GM12864 (cell line): ENCODE measurements at regions not wholly inside any gene's neighbourhood (a gene's known extent, or its start where the extent isn't known, plus 50 kb on each side); places are given as distances from the start of the nearest gene placed in this dataset.

Experiments used
- DNase-seq: peaks from one replicate; pipeline ENCODE4 v3.0.0-alpha.2; 2011; ENCODE audit warnings: low read depth
- H3K4me3 ChIP-seq: 2 replicates; pipeline ENCODE4 v1.5.1; 2011; ENCODE audit warnings: mild to moderate bottlenecking, low read depth, low read length, control low read depth
- CTCF ChIP-seq: IDR thresholded peaks from 2 replicates; pipeline ENCODE4 v1.5.1; 2011; ENCODE audit warnings: low read depth, mild to moderate bottlenecking, moderate library complexity, low read length, control low read depth, inconsistent platforms; ENCODE audit errors: missing control alignments

DNA sequence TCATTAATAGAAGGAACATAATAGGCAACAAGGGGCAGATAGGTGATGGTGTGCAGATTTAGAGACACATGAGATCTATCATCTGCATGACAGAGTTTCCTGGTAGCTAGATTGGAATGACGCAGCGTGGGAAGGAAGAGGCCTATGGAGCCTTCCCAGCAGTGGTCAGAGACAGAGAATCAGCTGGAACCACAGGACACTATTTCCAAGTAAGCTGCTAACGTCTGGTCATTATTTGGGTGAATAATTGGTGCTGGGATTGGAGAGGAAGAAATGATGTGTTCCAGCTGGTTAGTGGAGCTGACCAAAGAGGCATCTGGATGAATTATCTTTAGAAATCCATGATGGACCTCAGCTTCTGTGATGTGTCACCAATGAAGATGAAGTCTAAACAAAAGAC lies 91.2 kb upstream of the PRR16 start:
- no peak for TF ChIP-seq CTCF
- DNase-seq, result no peak
- H3K4me3 ChIP-seq, result no peak overlapping the region

DNA sequence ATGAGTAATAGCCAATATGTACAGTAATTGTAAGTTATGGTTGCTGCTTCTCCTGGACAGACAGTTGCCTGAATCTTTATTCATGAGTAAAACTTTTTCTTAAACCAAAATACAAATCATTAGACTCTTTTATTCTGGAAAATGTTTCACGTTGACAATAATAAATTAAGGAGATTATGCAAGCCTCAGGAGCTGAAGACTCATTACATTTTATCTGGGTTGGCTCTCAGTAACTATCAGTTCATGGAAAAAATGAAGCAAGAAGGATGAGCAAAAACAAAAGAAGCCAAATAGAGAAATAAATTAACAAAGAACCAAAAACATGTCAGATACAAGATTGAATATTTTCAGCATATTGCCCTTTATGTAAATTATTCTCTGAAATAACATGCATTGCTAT lies 88.9 kb upstream of the PRR16 start:
- H3K4me3 ChIP-seq, result no peak overlapping the region
- no peak for TF ChIP-seq CTCF
- no peak for DNase-seq

- no peak overlapping the region for H3K4me3 ChIP-seq
- DNase-seq, result no peak
- no peak for TF ChIP-seq CTCF
Observed at GRCh38 chr5:120380644-120381043, 83.5 kb upstream of the PRR16 start.

DNA sequence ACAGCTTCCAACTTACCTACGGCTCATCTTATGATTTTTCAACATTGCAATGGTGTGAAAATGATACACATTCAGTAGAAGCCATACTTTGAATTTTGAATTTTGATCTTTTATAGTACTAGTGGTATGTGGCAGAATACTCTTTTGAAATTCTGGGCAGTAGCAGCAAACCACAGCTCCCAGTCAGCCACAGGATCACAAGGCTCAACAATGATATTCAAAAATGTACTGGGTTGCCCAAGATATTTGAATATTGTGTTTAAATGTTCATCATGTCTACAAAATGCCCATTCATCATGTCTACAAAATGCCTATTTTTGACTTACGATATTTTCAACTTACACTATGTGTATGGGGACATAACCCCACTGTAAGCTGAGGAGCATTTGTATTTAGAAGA lies 81.3 kb upstream of the PRR16 start:
- no peak for DNase-seq
- H3K4me3 ChIP-seq, result no peak overlapping the region
- TF ChIP-seq CTCF, result no peak

GRCh38 chr5:120386981-120387380 lies 77.1 kb upstream of the PRR16 start:
- no peak overlapping the region for H3K4me3 ChIP-seq
- TF ChIP-seq CTCF, result no peak
- DNase-seq, result no peak

DNA sequence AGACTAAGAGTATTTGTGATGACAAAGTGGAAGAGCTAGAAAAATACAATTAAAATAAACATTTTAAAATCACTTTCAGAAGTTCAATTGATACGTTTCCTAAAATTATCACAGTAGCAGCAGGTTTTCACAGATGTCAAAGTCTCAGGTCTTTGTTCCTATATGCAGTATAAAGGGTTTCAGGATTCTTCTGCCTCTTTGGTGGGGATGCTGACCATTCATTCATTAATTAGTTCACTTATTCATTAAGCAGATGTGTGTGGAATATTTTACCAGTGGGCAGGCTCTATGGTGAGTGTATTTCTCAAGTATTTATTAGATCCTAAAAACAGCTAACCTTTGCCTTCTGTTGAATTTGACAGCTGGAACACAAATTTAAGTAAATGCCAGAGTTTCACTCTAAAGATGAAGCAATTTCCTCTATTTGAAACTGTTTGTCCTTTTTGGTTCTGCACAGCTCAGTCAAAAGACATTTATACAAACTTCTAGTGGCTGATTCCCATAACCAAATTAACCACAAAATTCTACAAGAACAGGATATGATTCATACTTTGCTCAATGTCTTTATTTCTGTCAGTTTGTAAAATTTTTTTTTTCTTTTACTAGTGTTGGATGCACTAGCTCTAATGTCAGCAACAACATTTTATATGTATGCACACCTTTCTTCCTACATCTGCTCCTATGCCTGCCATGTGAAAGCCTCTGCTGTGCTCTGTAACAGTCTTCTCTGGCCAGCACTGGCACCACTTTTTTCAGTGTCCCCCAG lies 75.9 kb upstream of the PRR16 start:
- no peak for TF ChIP-seq CTCF
- no peak overlapping the region for H3K4me3 ChIP-seq
- no peak for DNase-seq

- H3K4me3 ChIP-seq, result no peak overlapping the region
- DNase-seq, result no peak
- no peak for TF ChIP-seq CTCF
Observed at GRCh38 chr5:120394259-120394658, 69.8 kb upstream of the PRR16 start.
